Fibroblast of lung (primary cell): ENCODE measurements at regions not wholly inside any gene's neighbourhood (a gene's known extent, or its start where the extent isn't known, plus 50 kb on each side); places are given as distances from the start of the nearest gene placed in this dataset.
"Not testable (repeated sequence)": the region's sequence is repeated elsewhere in the genome, so short reads cannot be mapped to it uniquely, and the experiment has no call there.

Source experiments
- DNase-seq, 2 donors: peaks; one replicate each; pipeline versions ENCODE4 v3.0.0 to v3.0.0-alpha.2; 2010; ENCODE audit warnings: low read depth in 2 of 2
- H2AFZ ChIP-seq: 2 replicates; pipeline ENCODE4 v1.5.1; 2012; ENCODE audit warnings: low read length, control low read depth, inconsistent platforms
- H3K27ac ChIP-seq: 2 replicates; pipeline ENCODE4 v1.5.1; 2011; ENCODE audit warnings: low read length, control low read depth; ENCODE audit not compliant: insufficient read depth
- H3K27me3 ChIP-seq: 2 replicates; pipeline ENCODE4 v1.5.1; 2011; ENCODE audit warnings: mild to moderate bottlenecking, low read length; ENCODE audit not compliant: control insufficient read depth, insufficient read depth
- H3K36me3 ChIP-seq: 2 replicates; pipeline ENCODE4 v1.5.1; 2011; ENCODE audit warnings: low read length; ENCODE audit not compliant: control insufficient read depth, insufficient read depth
- H3K4me1 ChIP-seq: 2 replicates; pipeline ENCODE4 v1.5.1; 2011; ENCODE audit warnings: low read length; ENCODE audit not compliant: control insufficient read depth, insufficient read depth; ENCODE audit errors: extremely low read depth
- H3K4me2 ChIP-seq: 2 replicates; pipeline ENCODE4 v1.5.1; 2011; ENCODE audit warnings: low read length, control low read depth; ENCODE audit not compliant: insufficient read depth; ENCODE audit errors: extremely low read depth
- H3K4me3 ChIP-seq, 4 experiments: fragments of 200-600 bp in 1 of 4; sonication (generic) in 1 of 4; replicated peaks in 1 of 4; 2 replicates each; pipeline ENCODE4 v1.5.1; 2011 to 2016; ENCODE audit warnings: low read length in 4 of 4, low read depth in 3 of 4, mild to moderate bottlenecking in 3 of 4, control low read depth in 2 of 4, inconsistent platforms in 1 of 4, mixed read lengths in 1 of 4; ENCODE audit not compliant: insufficient read depth in 1 of 4; ENCODE audit errors: control extremely low read depth in 1 of 4
- H3K79me2 ChIP-seq: 2 replicates; pipeline ENCODE4 v1.5.1; 2012; ENCODE audit warnings: mild to moderate bottlenecking, low read length, inconsistent platforms; ENCODE audit not compliant: control insufficient read depth, insufficient read depth
- H3K9ac ChIP-seq: 2 replicates; pipeline ENCODE4 v1.5.1; 2011; ENCODE audit warnings: mild to moderate bottlenecking, low read length, control low read depth; ENCODE audit not compliant: insufficient read depth
- H3K9me3 ChIP-seq: 2 replicates; pipeline ENCODE4 v1.5.1; 2012; ENCODE audit warnings: low read depth, low read length; ENCODE audit not compliant: control insufficient read depth, insufficient read depth
- H4K20me1 ChIP-seq: 2 replicates; pipeline ENCODE4 v1.5.1; 2011; ENCODE audit warnings: low read length; ENCODE audit not compliant: control insufficient read depth, insufficient read depth; ENCODE audit errors: extremely low read depth
- CTCF ChIP-seq, 2 donors: IDR thresholded peaks in 1 of 2; conservative IDR thresholded peaks in 1 of 2; 1 replicate in 1 of 2; 2 replicates in 1 of 2; pipeline ENCODE4 v1.5.1; 2011 to 2012; ENCODE audit warnings: low read length in 2 of 2, control low read depth in 1 of 2, inconsistent platforms in 1 of 2, low read depth in 1 of 2, mild to moderate bottlenecking in 1 of 2
- EZH2 ChIP-seq: IDR thresholded peaks from 2 replicates; pipeline ENCODE4 v1.5.1; 2012; ENCODE audit warnings: low read length, control low read depth, mild to moderate bottlenecking; ENCODE audit errors: missing control alignments

DNA sequence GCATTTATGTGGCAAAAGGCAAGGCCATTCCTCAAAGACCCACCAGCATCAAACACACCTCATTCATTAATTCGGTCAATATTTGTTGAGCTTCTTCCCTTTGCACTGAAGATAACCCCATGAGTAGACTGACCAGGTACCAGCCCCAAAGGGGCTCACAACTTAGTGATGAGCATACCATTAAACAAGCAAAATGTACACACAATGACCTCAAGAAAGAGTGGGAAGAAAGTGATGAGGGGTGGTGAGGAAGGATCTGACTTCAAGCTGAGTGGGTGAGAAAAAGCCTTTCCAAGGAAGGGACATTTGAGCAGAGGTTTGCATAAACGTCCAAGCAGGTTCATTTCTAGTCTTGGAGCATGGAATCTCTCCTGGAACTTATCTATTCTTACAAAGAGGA lies 562.5 kb downstream of the TOX3 start:
- TF ChIP-seq EZH2 (no peak), CTCF (conservative IDR thresholded peaks at IDR 0.05 in 1 of 2, IDR thresholded peaks at IDR 0.05 in 1 of 2; ENCODE audit: low read depth in 1 of 2, low read length in 2 of 2) (no peak)
- peaks cover 2% of the 10 kb centered on the region for H3K4me1 ChIP-seq
- DNase-seq, result no peak
- H2AFZ ChIP-seq, result no peak overlapping the region
- H4K20me1 ChIP-seq, result no peaks in the 10 kb centered on the region
- H3K4me3 ChIP-seq, result no peak overlapping the region
- no peak overlapping the region for H3K9ac ChIP-seq
- no peak overlapping the region for H3K27ac ChIP-seq
- H3K9me3 ChIP-seq, result no peaks in the 10 kb centered on the region
- H3K27me3 ChIP-seq, result no peaks in the 10 kb centered on the region
- no peaks in the 10 kb centered on the region for H3K79me2 ChIP-seq
- H3K4me2 ChIP-seq, result no peak overlapping the region
- H3K36me3 ChIP-seq, result no peaks in the 10 kb centered on the region

DNA sequence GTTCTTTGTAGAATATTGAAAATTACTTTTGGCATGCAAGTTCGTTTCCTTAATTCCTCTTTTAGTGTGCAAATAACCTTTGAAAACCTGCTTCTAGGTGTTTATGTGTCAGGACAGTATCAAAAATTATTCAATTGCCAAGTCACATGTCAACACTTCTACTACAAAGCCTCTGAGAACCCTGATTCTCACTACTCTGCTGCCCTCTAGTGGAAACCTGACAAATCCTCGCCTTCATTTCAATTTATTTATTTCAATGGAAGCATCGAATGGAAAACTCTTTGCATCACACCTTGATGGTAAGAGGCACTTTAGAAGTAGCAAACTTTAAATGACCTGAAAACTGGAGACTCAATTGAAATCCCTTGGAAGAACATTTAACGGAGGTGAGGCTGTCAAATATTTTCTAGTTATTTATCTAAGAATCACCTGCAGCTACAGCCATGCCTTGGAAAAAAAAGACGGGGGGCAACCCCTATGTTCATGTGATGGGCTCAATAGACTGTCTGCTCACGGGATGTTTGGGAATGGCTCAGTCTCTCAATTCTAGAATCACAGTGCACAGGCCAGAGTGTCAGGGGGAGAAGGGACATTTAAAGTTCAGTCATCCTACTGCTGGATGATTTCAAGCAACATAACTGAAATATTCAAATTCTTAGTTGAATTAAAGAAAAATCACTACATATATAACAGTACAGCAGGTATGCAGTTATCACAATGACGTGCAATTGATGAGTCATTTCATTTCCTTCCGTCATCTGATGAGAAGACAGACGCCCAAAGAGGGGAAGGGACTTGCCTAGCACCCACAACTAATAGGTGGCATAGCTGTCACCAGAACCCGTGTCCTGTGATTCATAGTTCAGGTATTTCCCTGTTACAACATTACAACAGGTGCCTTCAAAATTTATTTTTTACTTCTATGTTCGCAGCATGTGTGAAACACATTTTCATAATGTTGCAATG lies 563.9 kb downstream of the TOX3 start:
- H3K4me2 ChIP-seq, result no peak overlapping the region
- H3K27me3 ChIP-seq, result no peaks in the 10 kb centered on the region
- no peak overlapping the region for H3K4me3 ChIP-seq
- no peak overlapping the region for H3K9ac ChIP-seq
- no peaks in the 10 kb centered on the region for H3K9me3 ChIP-seq
- H3K4me1 ChIP-seq, result peaks cover 2% of the 10 kb centered on the region
- H3K27ac ChIP-seq, result no peak overlapping the region
- H4K20me1 ChIP-seq, result no peaks in the 10 kb centered on the region
- DNase-seq, result peak; percentile 56 to 85
- no peaks in the 10 kb centered on the region for H3K79me2 ChIP-seq
- no peaks in the 10 kb centered on the region for H3K36me3 ChIP-seq
- H2AFZ ChIP-seq, result no peak overlapping the region
- TF ChIP-seq EZH2 (no peak), CTCF (conservative IDR thresholded peaks at IDR 0.05 in 1 of 2, IDR thresholded peaks at IDR 0.05 in 1 of 2; ENCODE audit: low read depth in 1 of 2, low read length in 2 of 2) (peak; percentile 73 to 77)

GRCh38 chr16:51981725-51982124 lies 565.2 kb downstream of the TOX3 start:
- Histone ChIP-seq H3K36me3 (no peaks in the 10 kb centered on the region), H2AFZ (no peak overlapping the region), H3K9ac (no peak overlapping the region), H3K9me3 (no peaks in the 10 kb centered on the region), H3K27me3 (no peaks in the 10 kb centered on the region), H4K20me1 (no peaks in the 10 kb centered on the region), H3K4me3 (no peak overlapping the region), H3K4me2 (no peak overlapping the region), H3K4me1 (peaks cover 2% of the 10 kb centered on the region), H3K27ac (no peak overlapping the region), H3K79me2 (no peaks in the 10 kb centered on the region)
- no peak for DNase-seq
- TF ChIP-seq CTCF (conservative IDR thresholded peaks at IDR 0.05 in 1 of 2, IDR thresholded peaks at IDR 0.05 in 1 of 2; ENCODE audit: low read depth in 1 of 2, low read length in 2 of 2), result no peak
- TF ChIP-seq EZH2, result no peak

GRCh38 chr16:51977506-51977905 lies 569.4 kb downstream of the TOX3 start:
- not testable (repeated sequence) for H3K4me2 ChIP-seq, H4K20me1 ChIP-seq, H3K36me3 ChIP-seq, H3K27ac ChIP-seq, H3K4me1 ChIP-seq, H3K9me3 ChIP-seq, H2AFZ ChIP-seq, H3K27me3 ChIP-seq, H3K4me3 ChIP-seq, DNase-seq, H3K79me2 ChIP-seq, H3K9ac ChIP-seq
